Stimulated activated CD8-positive, alpha-beta memory T cell treated with anti-CD3 and anti-CD28 coated beads, Interleukin-7, amount 100 ng/mL, for 4 hours (primary cell): ENCODE measurements at regions not wholly inside any gene's neighbourhood (a gene's known extent, or its start where the extent isn't known, plus 50 kb on each side); places are given as distances from the start of the nearest gene placed in this dataset.
"Not testable (repeated sequence)": the region's sequence is repeated elsewhere in the genome, so short reads cannot be mapped to it uniquely, and the experiment has no call there.

ENCODE experiments used
- DNase-seq, 2 donors: peaks; one replicate each; pipeline ENCODE4 v3.0.0-alpha.2; 2020; ENCODE audit warnings: low read depth in 2 of 2

GRCh38 chr5:40141896-40142295 lies 537.8 kb upstream of the PTGER4 start:
- no peak for DNase-seq

- DNase-seq: no peak
These were observed 538.3 kb upstream of the PTGER4 start for GRCh38 chr5:40141418-40141817.

DNA sequence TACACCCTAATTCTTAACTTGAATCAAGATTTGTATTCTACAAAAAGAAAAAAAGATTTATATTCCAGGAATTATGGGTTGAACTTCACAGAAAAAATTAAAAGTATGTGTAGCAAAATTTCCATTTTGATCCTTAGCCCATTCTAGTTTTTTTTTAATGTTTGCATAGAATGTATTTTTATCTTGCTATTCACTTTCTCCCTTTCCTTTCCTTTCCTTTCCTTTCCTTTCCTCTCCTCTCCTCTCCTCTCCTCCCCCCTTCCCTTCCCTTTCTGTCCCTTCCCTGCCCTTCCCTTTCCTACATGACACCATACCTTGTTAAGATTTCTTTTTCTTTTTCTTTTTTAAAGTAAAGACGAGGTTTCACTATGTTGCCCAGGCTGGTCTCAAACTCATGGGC lies 542.5 kb upstream of the PTGER4 start:
- DNase-seq: no peak

- no peak for DNase-seq
These were observed 544.7 kb upstream of the PTGER4 start for GRCh38 chr5:40134883-40135520.

DNA sequence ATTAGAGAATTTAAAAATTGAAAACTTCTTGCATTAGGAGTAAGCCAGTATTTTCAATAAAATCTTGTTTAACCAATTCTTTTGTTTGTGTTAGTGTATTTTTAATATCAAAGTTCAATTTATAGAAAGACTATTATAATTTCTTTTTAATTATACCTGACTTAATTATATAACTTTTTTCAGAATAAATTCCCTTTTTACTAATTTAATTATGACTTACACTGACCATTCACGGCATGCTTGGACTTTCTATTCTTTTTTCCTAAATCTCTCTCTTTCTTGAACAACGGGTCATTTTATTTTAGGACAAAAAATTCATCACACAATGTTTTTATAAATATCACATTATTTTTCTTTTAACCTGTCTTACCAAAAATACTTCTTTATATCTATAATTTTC lies 555.3 kb upstream of the PTGER4 start:
- DNase-seq: no peak

DNA sequence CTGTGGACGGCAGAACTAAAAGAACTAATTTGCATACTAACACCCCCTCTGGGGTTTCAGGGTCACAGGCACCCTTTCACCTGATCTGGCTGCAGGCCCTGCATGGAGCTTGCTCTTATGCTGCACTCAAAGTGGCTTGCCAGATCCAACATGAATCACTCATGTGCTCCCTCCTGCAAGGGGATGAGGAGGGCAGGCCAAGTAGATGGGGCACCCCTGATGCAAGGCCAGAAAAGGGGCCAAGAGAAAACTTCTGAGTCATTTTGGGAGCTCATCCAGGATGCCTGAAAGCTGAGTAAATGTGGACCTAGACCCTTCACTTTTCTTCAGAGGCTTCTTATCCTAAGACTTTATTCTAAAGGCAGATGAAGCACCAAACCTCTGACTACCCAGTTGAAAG lies 558.5 kb upstream of the PTGER4 start:
- DNase-seq: no peak

- DNase-seq: no peak
These were observed 566.8 kb upstream of the PTGER4 start for GRCh38 chr5:40112875-40113274.

DNA sequence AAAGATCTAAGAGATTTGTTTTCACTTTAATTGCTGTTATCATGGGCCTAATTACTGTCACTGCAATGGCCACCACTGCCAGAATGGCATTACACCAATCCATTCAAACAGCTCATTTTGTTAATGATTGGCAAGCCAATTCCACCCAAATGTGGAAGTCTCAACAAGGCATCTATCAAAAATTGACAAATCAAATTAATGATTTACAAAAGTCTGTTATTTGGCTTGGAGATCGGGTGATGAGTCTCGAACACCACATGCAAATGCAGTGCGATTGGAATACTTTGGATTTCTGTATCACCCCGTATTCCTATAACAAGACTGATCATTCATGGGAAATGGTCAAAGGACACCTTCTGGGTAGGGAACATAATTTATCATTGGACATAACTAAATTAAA lies 568.7 kb upstream of the PTGER4 start:
- not testable (repeated sequence) for DNase-seq

DNA sequence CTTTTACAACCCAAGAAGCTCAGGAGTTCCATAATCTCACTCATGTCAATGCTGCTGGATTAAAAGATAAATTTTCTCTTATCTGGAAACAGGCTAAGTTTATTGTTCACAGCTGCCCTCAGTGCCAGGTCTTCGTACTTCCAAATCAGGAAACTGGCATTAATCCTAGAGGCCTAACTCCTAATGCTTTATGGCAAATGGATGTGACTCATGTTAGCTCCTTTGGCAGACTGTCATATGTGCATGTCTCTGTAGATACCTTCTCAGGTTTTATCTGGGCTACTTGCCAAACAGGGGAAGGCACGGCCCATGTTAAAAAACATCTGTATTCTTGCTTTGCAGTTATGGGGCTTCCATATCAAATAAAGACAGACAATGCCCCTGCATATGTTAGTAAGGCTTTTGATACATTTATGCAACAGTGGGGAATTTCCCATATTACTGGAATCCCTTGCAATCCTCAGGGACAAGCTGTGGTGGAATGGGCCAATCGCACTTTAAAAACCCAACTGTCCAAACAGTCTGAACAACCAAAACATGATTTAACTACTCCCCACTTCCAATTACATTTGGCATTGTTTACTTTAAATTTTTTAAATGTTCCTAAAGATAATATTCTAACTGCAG lies 570.8 kb upstream of the PTGER4 start:
- not testable (repeated sequence) for DNase-seq

GRCh38 chr5:40107786-40108185 lies 571.9 kb upstream of the PTGER4 start:
- DNase-seq: not testable (repeated sequence)

DNA sequence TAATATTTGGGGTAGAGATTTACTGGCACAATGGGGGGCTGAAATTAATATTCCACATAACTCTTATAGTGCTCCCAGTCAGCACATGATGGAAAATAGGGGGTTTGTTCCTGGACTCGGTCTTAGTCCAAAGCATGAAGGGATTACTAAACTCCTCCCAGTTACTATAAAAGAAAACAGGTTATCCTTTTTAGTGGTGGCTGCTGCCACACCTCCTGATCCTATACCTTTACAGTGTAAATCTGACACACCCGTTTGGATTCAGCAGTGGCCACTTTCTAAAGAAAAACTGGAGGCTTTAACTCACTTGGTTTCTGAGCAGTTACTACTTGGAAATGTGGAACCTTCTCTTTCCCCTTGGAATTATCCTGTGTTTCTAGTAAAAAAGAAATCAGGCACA lies 572.9 kb upstream of the PTGER4 start:
- DNase-seq: no peak

- DNase-seq: no peak
These were observed 581.4 kb upstream of the PTGER4 start for GRCh38 chr5:40098313-40098712.

DNA sequence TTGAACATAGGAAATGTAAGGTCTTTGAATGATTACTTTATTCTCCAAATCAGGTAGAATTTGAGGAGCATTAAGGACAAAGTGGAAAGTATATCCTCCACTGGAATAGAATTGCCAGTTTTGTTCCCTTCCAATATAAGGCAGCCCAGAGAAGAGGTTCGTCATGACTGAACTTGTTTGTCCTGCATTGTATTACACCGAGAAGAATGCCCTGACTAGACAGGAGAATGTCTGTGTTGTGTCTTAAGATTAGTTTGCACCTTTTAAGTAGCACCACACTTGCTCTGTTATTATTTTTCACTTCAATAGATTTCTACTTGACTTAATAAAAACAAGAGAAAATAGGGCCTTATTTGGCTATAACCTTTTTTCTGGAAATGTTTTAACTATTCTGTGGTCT lies 586.2 kb upstream of the PTGER4 start:
- DNase-seq: no peak

DNA sequence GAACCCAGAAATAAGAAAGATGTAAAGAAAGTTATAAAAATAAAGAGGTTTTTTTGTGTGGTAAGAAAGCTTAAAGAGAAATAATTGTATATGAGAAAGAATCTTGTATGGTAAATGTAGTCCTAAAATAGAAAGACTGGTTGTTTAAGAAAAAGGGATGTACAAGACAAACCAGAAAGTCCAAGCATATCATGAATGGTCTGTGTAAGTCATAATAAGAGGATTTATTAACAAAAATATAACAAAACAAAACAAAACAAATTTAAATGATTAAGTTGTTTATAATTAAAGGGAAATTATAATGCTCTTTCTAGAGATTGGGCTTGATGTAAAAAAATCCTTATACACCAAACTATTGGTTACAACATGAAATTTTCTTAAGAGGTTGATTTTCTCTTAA lies 590.4 kb upstream of the PTGER4 start:
- DNase-seq: no peak

DNA sequence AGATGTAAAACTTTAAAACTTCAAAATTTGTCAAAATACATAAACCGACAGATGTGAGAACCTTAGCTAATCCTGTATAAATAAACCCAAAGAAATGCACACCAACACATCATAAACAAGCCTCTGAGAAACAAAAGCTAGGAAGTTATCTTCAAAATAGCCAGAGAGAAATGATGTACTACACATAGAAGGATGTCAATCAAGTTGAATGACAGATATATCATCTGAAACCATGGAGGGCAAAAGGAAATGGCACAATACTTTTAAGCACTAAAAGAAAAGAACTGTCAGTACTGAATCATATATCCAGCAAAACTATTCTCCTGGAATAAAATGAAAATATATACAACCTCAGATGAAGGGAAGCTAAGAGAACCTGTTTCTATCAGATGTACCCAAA lies 595.1 kb upstream of the PTGER4 start:
- DNase-seq: no peak

- no peak for DNase-seq
These were observed 597.4 kb upstream of the PTGER4 start for GRCh38 chr5:40082313-40082712.

DNA sequence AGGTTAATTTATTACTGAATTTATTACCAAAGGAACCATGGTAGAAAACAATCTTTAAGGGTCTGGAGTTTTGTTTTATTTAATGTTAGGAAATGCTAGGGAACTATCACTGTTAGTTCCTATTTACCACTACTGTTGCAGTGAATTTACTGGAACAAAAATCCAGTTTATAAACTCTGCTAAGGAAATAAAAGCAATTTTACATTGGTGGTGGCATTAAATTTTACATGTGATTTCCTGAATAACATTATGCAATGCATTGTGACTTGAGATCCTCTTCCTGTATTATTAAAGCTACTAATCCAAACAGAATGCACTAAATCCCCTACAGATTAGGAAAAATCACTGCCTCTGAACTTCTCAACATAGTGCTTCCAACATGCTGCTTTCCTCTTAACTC lies 599.5 kb upstream of the PTGER4 start:
- no peak for DNase-seq

DNA sequence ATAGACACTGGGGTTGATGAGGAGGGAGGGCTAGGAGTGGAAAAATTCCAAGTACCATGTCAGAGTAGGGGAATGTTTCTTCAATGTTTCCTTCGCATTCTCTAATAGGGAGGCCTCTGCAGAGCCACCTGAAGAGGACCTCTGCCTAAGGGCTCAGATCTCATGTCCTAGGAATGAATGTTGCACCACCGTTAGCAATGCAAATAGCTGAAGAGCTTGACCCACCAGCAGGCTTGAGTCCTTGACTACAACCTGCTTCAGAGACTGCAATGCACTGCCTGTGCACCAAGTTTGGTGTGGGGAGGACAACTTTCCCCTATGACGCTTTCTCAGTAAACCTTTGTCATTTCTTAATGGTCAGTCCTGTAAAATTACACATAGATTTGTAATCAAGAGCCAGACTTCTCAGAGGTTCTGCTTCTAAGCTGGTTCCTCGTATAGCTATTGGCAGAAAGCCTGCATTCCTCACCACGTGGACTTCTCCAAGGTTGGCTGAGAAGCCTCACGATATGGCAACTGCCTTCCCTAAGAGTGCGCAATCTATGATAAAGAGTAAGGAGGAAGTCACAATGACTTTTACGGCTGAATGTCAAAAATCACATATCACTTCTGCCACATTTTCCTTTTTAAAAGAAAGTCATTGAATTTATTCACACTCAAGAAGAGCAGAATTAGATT lies 600.7 kb upstream of the PTGER4 start:
- no peak for DNase-seq

- DNase-seq: no peak
These were observed 604.9 kb upstream of the PTGER4 start for GRCh38 chr5:40074826-40075225.

- DNase-seq: no peak
These were observed 605.8 kb upstream of the PTGER4 start for GRCh38 chr5:40073927-40074326.

DNA sequence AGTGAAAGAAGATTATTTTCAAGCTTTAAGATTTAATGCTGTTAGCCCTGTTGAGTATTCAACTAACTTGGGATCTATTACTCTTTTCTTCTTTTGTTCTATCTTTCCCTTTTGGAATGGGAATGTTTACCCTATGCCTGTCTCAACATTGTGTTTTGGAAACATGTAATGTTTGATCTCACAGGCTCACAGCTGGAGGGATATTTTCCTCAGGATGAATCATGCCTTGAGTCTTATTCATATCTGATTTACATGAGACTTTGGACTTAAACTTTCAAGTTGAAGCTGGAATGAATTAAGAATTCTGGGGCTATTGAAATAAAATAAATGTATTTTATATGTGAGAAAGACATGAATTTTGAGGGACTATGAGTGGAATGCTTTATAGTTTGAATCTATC lies 607.8 kb upstream of the PTGER4 start:
- no peak for DNase-seq

DNA sequence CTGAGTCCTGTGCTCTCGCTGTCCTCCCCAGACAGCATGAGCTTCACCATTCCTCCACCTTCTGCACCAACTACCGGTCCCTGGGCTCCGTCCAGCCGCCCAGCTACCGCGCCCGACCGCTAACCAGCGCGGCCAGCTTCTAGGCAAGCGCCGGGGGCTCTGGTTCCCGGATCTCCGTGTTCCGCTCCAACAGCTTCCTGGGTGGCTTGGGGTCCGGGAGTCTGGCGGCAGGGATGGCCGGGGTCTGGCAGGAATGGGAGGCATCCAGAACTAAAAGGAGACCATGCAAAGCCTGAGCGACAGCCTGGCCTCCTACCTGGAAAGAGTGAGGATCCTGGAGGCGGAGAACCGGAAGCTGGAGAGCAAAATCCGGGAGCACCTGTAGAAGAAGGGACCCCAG lies 613.1 kb upstream of the PTGER4 start:
- DNase-seq: no peak

- DNase-seq: no peak
These were observed 626.9 kb upstream of the PTGER4 start for GRCh38 chr5:40052808-40053207.
